Tibial nerve (tissue), 3 donors: ENCODE measurements at regions not wholly inside any gene's neighbourhood (a gene's known extent, or its start where the extent isn't known, plus 50 kb on each side); places are given as distances from the start of the nearest gene placed in this dataset.

Source experiments
- POLR2A ChIP-seq, 2 donors: fragments of 450-650 bp; IDR thresholded peaks; one replicate each; pipeline ENCODE4 v1.6.1; 2017; ENCODE audit warnings: antibody characterized with exemption in 2 of 2, mild to moderate bottlenecking in 2 of 2, moderate library complexity in 2 of 2
- TF ChIP-seq, protein P1 (sequence below), 5 experiments: fragments of 200-600 bp in 3 of 5; fragments of 450-650 bp in 2 of 5; sonication (generic) in 3 of 5; IDR thresholded peaks; one replicate each; pipeline ENCODE4 v1.5.1; 2016 to 2019; ENCODE audit warnings: antibody characterized with exemption in 5 of 5, mild to moderate bottlenecking in 3 of 5, moderate library complexity in 2 of 5

DNA sequence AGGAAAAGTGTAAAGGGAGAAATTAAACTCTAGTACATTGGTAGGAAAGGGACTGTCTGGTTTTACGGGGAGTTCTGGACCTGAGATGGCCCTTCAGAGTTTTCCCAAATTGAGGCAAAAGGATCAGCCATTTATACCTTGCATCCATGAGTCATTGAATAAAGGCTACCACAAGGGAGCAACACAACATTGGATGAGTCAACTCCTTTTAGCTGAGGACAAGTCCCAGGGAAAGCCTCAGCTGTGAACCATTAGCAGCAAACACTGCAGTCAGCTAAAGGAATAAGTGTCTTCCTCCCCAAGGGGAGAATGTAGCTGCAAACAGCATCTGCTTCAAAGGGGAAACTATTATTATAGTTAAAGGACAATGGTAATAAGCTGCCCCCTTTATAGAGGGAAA is 468.7 kb upstream of the ID4 start:
- TF ChIP-seq, protein P1, sequence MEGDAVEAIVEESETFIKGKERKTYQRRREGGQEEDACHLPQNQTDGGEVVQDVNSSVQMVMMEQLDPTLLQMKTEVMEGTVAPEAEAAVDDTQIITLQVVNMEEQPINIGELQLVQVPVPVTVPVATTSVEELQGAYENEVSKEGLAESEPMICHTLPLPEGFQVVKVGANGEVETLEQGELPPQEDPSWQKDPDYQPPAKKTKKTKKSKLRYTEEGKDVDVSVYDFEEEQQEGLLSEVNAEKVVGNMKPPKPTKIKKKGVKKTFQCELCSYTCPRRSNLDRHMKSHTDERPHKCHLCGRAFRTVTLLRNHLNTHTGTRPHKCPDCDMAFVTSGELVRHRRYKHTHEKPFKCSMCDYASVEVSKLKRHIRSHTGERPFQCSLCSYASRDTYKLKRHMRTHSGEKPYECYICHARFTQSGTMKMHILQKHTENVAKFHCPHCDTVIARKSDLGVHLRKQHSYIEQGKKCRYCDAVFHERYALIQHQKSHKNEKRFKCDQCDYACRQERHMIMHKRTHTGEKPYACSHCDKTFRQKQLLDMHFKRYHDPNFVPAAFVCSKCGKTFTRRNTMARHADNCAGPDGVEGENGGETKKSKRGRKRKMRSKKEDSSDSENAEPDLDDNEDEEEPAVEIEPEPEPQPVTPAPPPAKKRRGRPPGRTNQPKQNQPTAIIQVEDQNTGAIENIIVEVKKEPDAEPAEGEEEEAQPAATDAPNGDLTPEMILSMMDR (IDR thresholded peaks at IDR 0.05): no peak
- TF ChIP-seq POLR2A (IDR thresholded peaks at IDR 0.05): no peak
